DND-41 (cell line): ENCODE measurements at regions not wholly inside any gene's neighbourhood (a gene's known extent, or its start where the extent isn't known, plus 50 kb on each side); places are given as distances from the start of the nearest gene placed in this dataset.
A peak's percentile ranks its signal among the peaks of the same experiment; 100 is the strongest.

ENCODE experiments used
- ATAC-seq: fragments of 200-7000 bp; cut with Tn5 transposase; 3 replicates; pipeline ENCODE4 v1.9.1; 2021; ENCODE audit warnings: low read depth; ENCODE audit not compliant: insufficient read depth
- DNase-seq: peaks from one replicate; pipeline ENCODE4 v3.0.0-alpha.2; 2020
- H2AFZ ChIP-seq: 2 replicates; pipeline ENCODE4 v1.6.0; 2012; ENCODE audit warnings: low read depth, low read length
- H3K27ac ChIP-seq: 2 replicates; pipeline ENCODE4 v1.5.1; 2012; ENCODE audit warnings: low read length, inconsistent platforms
- H3K27me3 ChIP-seq: fragments of 200-600 bp; sonication (generic); 2 replicates; pipeline ENCODE4 v1.6.0; 2012; ENCODE audit warnings: low read length, mild to moderate bottlenecking, inconsistent platforms; ENCODE audit not compliant: insufficient read depth, poor library complexity
- H3K36me3 ChIP-seq: 2 replicates; pipeline ENCODE4 v1.5.1; 2012; ENCODE audit warnings: low read length, inconsistent platforms; ENCODE audit not compliant: insufficient read depth
- H3K4me1 ChIP-seq: 2 replicates; pipeline ENCODE4 v1.5.1; 2012; ENCODE audit warnings: mild to moderate bottlenecking, low read length; ENCODE audit not compliant: insufficient read depth
- H3K4me2 ChIP-seq: 2 replicates; pipeline ENCODE4 v1.6.0; 2012; ENCODE audit warnings: mild to moderate bottlenecking, moderate library complexity, low read length, inconsistent platforms; ENCODE audit not compliant: insufficient read depth
- H3K4me3 ChIP-seq, 2 experiments: fragments of 200-600 bp in 1 of 2; shearing (Covaris generic) in 1 of 2; 2 replicates each; pipeline ENCODE4 v1.5.1; 2012 to 2016; ENCODE audit warnings: inconsistent platforms in 2 of 2, low read length in 2 of 2, mild to moderate bottlenecking in 2 of 2, low read depth in 1 of 2, moderate library complexity in 1 of 2
- H3K79me2 ChIP-seq: 2 replicates; pipeline ENCODE4 v1.6.0; 2012; ENCODE audit warnings: low read length, inconsistent platforms; ENCODE audit not compliant: insufficient read depth
- H3K9ac ChIP-seq: 2 replicates; pipeline ENCODE4 v1.6.0; 2012; ENCODE audit warnings: low read depth, mild to moderate bottlenecking, inconsistent platforms, low read length, moderate library complexity
- H3K9me3 ChIP-seq: 2 replicates; pipeline ENCODE4 v1.5.1; 2012; ENCODE audit warnings: low read length, moderate library complexity, mild to moderate bottlenecking, inconsistent platforms; ENCODE audit not compliant: insufficient read depth, severe bottlenecking
- H4K20me1 ChIP-seq: 2 replicates; pipeline ENCODE4 v1.6.0; 2012; ENCODE audit warnings: low read length; ENCODE audit not compliant: insufficient read depth
- EZH2 ChIP-seq: IDR thresholded peaks from 3 replicates; pipeline ENCODE4 v1.6.1; 2012; ENCODE audit warnings: borderline replicate concordance, low read depth, mild to moderate bottlenecking, moderate library complexity, low read length, inconsistent platforms; ENCODE audit not compliant: severe bottlenecking
- TF ChIP-seq, protein P1 (sequence below): IDR thresholded peaks from 2 replicates; pipeline ENCODE4 v1.5.1; 2012; ENCODE audit warnings: borderline replicate concordance, low read length, moderate library complexity, mild to moderate bottlenecking; ENCODE audit not compliant: poor library complexity, severe bottlenecking; ENCODE audit errors: extremely low read depth

DNA sequence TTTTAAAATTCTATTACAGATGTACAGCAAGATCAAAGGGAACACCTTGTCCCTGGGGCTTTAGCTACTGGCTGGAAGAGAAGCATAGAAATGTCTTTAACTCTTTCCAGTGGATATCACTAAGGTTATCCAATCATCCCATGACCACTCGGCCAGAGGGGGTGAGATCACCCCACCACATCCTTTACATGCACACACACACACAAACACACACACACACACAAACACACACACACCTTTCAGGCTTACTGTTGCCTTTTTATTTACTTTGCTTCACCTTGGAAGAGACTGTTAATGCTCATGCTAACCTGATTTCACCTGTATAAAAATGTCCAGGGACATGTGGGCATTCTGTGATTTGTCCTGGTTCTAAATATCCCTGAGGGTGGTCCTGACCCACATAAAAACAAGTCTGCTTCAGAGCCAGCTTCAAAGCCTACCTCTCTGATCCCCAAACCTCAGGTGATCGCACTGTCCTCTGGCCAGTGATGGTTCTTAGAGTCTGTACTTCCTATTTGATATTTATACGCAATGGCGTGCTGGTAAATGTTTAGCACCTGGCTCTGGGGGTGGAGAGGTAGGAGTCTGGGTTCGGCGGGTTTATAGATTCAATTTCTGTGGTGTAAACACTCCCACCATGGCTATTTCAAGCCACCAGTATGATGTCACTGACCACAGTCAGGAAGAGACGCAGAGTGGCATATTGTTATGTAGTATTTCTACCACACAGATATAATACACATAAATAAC, 166.1 kb upstream of the EEA1 start:
- no peaks in the 10 kb centered on the region for H3K27me3 ChIP-seq
- no peak overlapping the region for H2AFZ ChIP-seq

DNA sequence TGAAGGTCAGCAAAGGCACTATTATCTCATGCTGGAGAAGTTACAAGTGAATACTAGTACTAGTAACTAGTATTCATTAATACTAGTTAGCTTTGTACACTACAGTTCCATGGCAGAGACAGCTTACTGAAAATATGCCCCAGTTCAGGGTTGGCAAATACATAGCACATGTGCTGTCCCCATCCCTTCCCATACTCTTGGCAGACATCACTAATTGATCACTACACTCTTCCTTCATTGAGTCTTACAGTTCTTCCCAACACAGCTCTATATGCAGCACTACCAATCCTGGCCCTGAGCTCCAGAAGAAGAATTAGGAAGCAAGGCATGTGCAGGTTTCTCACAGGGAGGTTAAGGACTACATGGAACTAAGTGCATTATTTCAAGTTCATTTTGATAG, 168.3 kb upstream of the EEA1 start:
- no peaks in the 10 kb centered on the region for H3K4me1 ChIP-seq
- no peak overlapping the region for H2AFZ ChIP-seq
- no peak overlapping the region for H3K4me3 ChIP-seq
- no peak for DNase-seq
- no peaks in the 10 kb centered on the region for H3K27me3 ChIP-seq
- no peaks in the 10 kb centered on the region for H3K9me3 ChIP-seq
- H3K79me2 ChIP-seq: no peaks in the 10 kb centered on the region
- TF ChIP-seq EZH2: no peak
- TF ChIP-seq, protein P1, sequence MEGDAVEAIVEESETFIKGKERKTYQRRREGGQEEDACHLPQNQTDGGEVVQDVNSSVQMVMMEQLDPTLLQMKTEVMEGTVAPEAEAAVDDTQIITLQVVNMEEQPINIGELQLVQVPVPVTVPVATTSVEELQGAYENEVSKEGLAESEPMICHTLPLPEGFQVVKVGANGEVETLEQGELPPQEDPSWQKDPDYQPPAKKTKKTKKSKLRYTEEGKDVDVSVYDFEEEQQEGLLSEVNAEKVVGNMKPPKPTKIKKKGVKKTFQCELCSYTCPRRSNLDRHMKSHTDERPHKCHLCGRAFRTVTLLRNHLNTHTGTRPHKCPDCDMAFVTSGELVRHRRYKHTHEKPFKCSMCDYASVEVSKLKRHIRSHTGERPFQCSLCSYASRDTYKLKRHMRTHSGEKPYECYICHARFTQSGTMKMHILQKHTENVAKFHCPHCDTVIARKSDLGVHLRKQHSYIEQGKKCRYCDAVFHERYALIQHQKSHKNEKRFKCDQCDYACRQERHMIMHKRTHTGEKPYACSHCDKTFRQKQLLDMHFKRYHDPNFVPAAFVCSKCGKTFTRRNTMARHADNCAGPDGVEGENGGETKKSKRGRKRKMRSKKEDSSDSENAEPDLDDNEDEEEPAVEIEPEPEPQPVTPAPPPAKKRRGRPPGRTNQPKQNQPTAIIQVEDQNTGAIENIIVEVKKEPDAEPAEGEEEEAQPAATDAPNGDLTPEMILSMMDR: no peak
- no peak for ATAC-seq
- no peaks in the 10 kb centered on the region for H3K36me3 ChIP-seq
- H3K4me2 ChIP-seq: no peak overlapping the region
- H4K20me1 ChIP-seq: no peaks in the 10 kb centered on the region
- H3K9ac ChIP-seq: no peak overlapping the region
- no peak overlapping the region for H3K27ac ChIP-seq

More for the DNA sequence above, 166.1 kb upstream of the EEA1 start:
- Histone ChIP-seq H3K9ac (no peak overlapping the region), H3K4me1 (no peaks in the 10 kb centered on the region), H4K20me1 (no peaks in the 10 kb centered on the region), H3K4me3 (no peak overlapping the region), H3K9me3 (no peaks in the 10 kb centered on the region), H3K4me2 (no peak overlapping the region), H3K36me3 (no peaks in the 10 kb centered on the region), H3K27ac (no peak overlapping the region), H3K79me2 (no peaks in the 10 kb centered on the region)
- no peak for TF ChIP-seq EZH2
- TF ChIP-seq, protein P1: no peak
- DNase-seq (no peak), ATAC-seq (peak; percentile 39; the same call in 1 of the 3 replicates)

DNA sequence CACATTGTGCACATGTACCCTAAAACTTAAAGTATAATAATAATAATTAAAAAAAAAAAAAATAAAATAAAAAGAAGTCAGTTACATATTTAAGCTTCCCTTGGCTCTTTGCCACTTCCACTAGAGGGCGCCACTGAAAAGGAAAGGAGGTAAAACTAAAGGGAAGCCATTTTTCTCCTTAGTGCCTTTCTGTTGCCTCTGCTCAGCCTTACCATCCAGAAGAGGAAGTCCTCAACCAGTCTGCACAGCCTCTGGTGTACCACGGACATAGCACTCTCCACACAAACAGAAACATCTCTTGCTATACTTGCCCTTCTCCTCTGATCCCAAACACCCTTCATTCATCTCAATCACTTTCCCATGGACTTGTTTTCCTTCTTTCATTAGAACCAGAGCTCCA, 169.0 kb upstream of the EEA1 start:
- no peak overlapping the region for H3K4me2 ChIP-seq
- H3K4me3 ChIP-seq: no peak overlapping the region
- H3K27ac ChIP-seq: no peak overlapping the region
- no peaks in the 10 kb centered on the region for H4K20me1 ChIP-seq
- no peaks in the 10 kb centered on the region for H3K9me3 ChIP-seq
- DNase-seq (peak; percentile 74), ATAC-seq (peak; percentile 88)
- no peaks in the 10 kb centered on the region for H3K27me3 ChIP-seq
- no peaks in the 10 kb centered on the region for H3K4me1 ChIP-seq
- TF ChIP-seq EZH2: no peak
- TF ChIP-seq, protein P1: peak; percentile 63
- no peak overlapping the region for H3K9ac ChIP-seq
- H3K79me2 ChIP-seq: no peaks in the 10 kb centered on the region
- H2AFZ ChIP-seq: peak overlapping the region; percentile 48
- no peaks in the 10 kb centered on the region for H3K36me3 ChIP-seq

DNA sequence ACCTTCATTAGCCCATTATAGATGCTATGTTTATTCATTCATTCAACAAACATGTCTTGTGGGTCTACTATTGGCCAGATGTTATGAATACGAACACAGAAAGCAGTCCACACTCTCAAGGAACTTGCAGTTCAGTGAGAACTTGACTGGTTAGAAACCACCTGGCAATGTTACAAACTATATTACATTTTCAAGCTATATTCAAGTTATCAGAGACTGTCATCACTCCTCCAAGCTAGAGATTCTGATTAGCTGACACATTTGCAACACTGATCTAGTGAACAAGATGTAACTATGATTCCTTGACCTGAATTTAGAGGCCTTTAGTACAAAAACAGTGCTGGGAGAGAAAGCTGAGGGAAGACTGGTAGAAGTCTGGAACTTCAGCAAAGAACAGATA, 170.7 kb upstream of the EEA1 start:
- H3K36me3 ChIP-seq: no peaks in the 10 kb centered on the region
- H3K4me2 ChIP-seq: no peak overlapping the region
- no peaks in the 10 kb centered on the region for H3K27me3 ChIP-seq
- no peaks in the 10 kb centered on the region for H3K4me1 ChIP-seq
- H3K27ac ChIP-seq: no peak overlapping the region
- TF ChIP-seq, protein P1: no peak
- no peak for TF ChIP-seq EZH2
- H3K9me3 ChIP-seq: no peaks in the 10 kb centered on the region
- no peak overlapping the region for H3K4me3 ChIP-seq
- H2AFZ ChIP-seq: no peak overlapping the region
- ATAC-seq (no peak), DNase-seq (no peak)
- H4K20me1 ChIP-seq: no peaks in the 10 kb centered on the region
- no peak overlapping the region for H3K9ac ChIP-seq
- H3K79me2 ChIP-seq: no peaks in the 10 kb centered on the region
